Neural cell (in vitro differentiated cells): ENCODE measurements at regions not wholly inside any gene's neighbourhood (a gene's known extent, or its start where the extent isn't known, plus 50 kb on each side); places are given as distances from the start of the nearest gene placed in this dataset.

Source experiments
- POLR2AphosphoS5 ChIP-seq: IDR thresholded peaks from 2 replicates; pipeline ENCODE4 v1.6.1; 2012
- TF ChIP-seq, protein P1 (sequence below): fragments of 450-650 bp; IDR thresholded peaks from 2 replicates; pipeline ENCODE4 v1.5.1; 2014; ENCODE audit warnings: antibody characterized with exemption, mild to moderate bottlenecking, moderate library complexity; ENCODE audit not compliant: poor library complexity, severe bottlenecking

DNA sequence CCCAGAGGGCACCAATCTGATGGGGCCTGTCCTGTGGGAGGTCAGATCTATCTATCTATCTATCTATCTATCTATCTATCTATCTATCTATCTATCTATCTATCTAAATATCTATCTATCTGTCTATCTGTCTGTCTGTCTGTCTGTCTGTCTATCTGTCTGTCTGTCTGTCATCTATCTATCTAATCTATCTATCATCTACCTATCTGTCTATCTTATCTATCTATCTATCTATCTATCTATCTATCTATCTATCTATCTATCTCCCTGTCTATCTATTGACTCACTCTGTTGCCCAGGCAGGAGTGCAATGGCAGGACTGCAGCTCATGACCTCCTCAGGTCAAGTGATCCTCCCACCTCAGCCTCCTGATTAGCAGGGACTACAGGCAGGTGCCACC, 155.7 kb upstream of the STX18 start:
- TF ChIP-seq, protein P1, sequence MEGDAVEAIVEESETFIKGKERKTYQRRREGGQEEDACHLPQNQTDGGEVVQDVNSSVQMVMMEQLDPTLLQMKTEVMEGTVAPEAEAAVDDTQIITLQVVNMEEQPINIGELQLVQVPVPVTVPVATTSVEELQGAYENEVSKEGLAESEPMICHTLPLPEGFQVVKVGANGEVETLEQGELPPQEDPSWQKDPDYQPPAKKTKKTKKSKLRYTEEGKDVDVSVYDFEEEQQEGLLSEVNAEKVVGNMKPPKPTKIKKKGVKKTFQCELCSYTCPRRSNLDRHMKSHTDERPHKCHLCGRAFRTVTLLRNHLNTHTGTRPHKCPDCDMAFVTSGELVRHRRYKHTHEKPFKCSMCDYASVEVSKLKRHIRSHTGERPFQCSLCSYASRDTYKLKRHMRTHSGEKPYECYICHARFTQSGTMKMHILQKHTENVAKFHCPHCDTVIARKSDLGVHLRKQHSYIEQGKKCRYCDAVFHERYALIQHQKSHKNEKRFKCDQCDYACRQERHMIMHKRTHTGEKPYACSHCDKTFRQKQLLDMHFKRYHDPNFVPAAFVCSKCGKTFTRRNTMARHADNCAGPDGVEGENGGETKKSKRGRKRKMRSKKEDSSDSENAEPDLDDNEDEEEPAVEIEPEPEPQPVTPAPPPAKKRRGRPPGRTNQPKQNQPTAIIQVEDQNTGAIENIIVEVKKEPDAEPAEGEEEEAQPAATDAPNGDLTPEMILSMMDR = no peak
- TF ChIP-seq POLR2AphosphoS5 = no peak
